Neural progenitor cell (in vitro differentiated cells): ENCODE measurements at regions not wholly inside any gene's neighbourhood (a gene's known extent, or its start where the extent isn't known, plus 50 kb on each side); places are given as distances from the start of the nearest gene placed in this dataset.

Experiments
- EZH2 ChIP-seq: fragments of 200-600 bp; sonication (generic); IDR thresholded peaks from 2 replicates; pipeline ENCODE4 v1.6.1; 2017; ENCODE audit warnings: antibody characterized with exemption, mild to moderate bottlenecking, moderate library complexity
- TF ChIP-seq, protein P1 (sequence below): fragments of 200-600 bp; sonication (generic); IDR thresholded peaks from 2 replicates; pipeline ENCODE4 v1.5.1; 2017; ENCODE audit warnings: antibody characterized with exemption, mild to moderate bottlenecking

GRCh38 chr9:12503606-12504122 lies 189.5 kb upstream of the TYRP1 start:
- TF ChIP-seq, protein P1, sequence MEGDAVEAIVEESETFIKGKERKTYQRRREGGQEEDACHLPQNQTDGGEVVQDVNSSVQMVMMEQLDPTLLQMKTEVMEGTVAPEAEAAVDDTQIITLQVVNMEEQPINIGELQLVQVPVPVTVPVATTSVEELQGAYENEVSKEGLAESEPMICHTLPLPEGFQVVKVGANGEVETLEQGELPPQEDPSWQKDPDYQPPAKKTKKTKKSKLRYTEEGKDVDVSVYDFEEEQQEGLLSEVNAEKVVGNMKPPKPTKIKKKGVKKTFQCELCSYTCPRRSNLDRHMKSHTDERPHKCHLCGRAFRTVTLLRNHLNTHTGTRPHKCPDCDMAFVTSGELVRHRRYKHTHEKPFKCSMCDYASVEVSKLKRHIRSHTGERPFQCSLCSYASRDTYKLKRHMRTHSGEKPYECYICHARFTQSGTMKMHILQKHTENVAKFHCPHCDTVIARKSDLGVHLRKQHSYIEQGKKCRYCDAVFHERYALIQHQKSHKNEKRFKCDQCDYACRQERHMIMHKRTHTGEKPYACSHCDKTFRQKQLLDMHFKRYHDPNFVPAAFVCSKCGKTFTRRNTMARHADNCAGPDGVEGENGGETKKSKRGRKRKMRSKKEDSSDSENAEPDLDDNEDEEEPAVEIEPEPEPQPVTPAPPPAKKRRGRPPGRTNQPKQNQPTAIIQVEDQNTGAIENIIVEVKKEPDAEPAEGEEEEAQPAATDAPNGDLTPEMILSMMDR, result no peak
- TF ChIP-seq EZH2, result no peak
